Mononuclear cell (primary cell): ENCODE measurements at regions not wholly inside any gene's neighbourhood (a gene's known extent, or its start where the extent isn't known, plus 50 kb on each side); places are given as distances from the start of the nearest gene placed in this dataset.
"Not testable (repeated sequence)": the region's sequence is repeated elsewhere in the genome, so short reads cannot be mapped to it uniquely, and the experiment has no call there.

Source experiments
- H3K27me3 ChIP-seq: 2 replicates; pipeline ENCODE4 v1.6.0; 2011; ENCODE audit warnings: low read length, control low read depth; ENCODE audit not compliant: insufficient read depth
- H3K4me1 ChIP-seq: 2 replicates; pipeline ENCODE4 v1.5.1; 2011; ENCODE audit warnings: mild to moderate bottlenecking, low read length, control low read depth; ENCODE audit not compliant: insufficient read depth
- H3K4me3 ChIP-seq: 2 replicates; pipeline ENCODE4 v1.5.1; 2011; ENCODE audit warnings: mild to moderate bottlenecking, low read length, moderate library complexity
- H3K9me3 ChIP-seq: 2 replicates; pipeline ENCODE4 v1.5.1; 2011; ENCODE audit warnings: low read depth, mild to moderate bottlenecking, control low read depth, low read length

GRCh38 chr1:14372526-14372925 is 226.0 kb upstream of the KAZN start:
- Histone ChIP-seq H3K27me3 (no peaks in the 10 kb centered on the region), H3K4me3 (no peak overlapping the region), H3K4me1 (no peaks in the 10 kb centered on the region), H3K9me3 (no peaks in the 10 kb centered on the region)

- H3K4me1 ChIP-seq, result no peaks in the 10 kb centered on the region
- no peak overlapping the region for H3K4me3 ChIP-seq
- H3K27me3 ChIP-seq, result no peaks in the 10 kb centered on the region
- H3K9me3 ChIP-seq, result no peaks in the 10 kb centered on the region
Observed at GRCh38 chr1:14373081-14373758, 225.3 kb upstream of the KAZN start.

DNA sequence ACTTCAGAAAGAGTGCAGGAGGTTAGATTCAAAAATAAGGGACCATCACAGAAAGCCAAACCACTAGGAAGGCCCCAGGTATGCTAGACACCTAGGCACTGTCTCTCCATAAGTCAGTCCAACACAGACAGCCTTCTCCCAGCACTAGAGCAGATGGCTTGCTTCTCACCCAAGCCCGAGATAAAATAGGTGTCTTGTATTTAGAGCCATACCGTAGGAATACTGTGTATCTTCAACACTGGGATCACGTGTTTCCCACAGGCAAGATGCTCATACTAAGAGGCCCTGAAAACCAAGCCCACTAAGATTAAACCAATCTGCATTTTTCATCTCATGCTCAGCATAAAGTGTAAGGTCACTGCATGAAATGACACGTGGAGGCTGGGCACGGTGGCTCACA is 223.3 kb upstream of the KAZN start:
- H3K9me3 ChIP-seq, result peaks cover 4% of the 10 kb centered on the region
- no peaks in the 10 kb centered on the region for H3K27me3 ChIP-seq

DNA sequence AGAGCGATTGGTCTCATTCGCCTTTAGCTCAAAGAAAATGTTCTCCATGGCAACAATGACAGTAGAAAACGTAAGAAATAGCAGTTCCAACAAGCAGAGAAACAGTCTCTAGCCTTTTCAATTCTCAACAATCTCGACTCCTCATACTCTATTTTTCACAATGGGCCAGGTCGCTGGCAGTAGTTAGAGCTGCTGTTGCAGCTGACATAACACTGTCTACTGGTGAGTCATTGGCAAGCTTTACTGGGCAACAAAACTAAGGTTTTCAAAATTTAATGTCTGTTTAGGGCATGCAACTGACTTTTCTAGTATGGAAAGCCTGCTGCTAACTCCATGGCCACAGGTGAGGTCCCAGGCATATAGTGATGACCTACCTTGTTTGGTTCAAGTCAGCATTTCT is 221.1 kb upstream of the KAZN start:
- no peaks in the 10 kb centered on the region for H3K4me1 ChIP-seq
- H3K9me3 ChIP-seq, result peaks cover 19% of the 10 kb centered on the region
- H3K27me3 ChIP-seq, result no peaks in the 10 kb centered on the region
- no peak overlapping the region for H3K4me3 ChIP-seq

More for the DNA sequence above, 223.3 kb upstream of the KAZN start:
- Histone ChIP-seq H3K4me3 (no peak overlapping the region), H3K4me1 (no peaks in the 10 kb centered on the region)

GRCh38 chr1:14380408-14380807 is 218.1 kb upstream of the KAZN start:
- Histone ChIP-seq H3K4me1 (no peaks in the 10 kb centered on the region), H3K9me3 (peaks cover 19% of the 10 kb centered on the region), H3K27me3 (no peaks in the 10 kb centered on the region), H3K4me3 (no peak overlapping the region)

GRCh38 chr1:14390816-14391215 is 207.7 kb upstream of the KAZN start:
- H3K9me3 ChIP-seq, result no peaks in the 10 kb centered on the region
- H3K4me1 ChIP-seq, result no peaks in the 10 kb centered on the region
- H3K27me3 ChIP-seq, result no peaks in the 10 kb centered on the region
- no peak overlapping the region for H3K4me3 ChIP-seq

- Histone ChIP-seq H3K9me3 (no peaks in the 10 kb centered on the region), H3K4me1 (no peaks in the 10 kb centered on the region), H3K27me3 (no peaks in the 10 kb centered on the region), H3K4me3 (no peak overlapping the region)
Observed at GRCh38 chr1:14392161-14392858, 206.2 kb upstream of the KAZN start.

DNA sequence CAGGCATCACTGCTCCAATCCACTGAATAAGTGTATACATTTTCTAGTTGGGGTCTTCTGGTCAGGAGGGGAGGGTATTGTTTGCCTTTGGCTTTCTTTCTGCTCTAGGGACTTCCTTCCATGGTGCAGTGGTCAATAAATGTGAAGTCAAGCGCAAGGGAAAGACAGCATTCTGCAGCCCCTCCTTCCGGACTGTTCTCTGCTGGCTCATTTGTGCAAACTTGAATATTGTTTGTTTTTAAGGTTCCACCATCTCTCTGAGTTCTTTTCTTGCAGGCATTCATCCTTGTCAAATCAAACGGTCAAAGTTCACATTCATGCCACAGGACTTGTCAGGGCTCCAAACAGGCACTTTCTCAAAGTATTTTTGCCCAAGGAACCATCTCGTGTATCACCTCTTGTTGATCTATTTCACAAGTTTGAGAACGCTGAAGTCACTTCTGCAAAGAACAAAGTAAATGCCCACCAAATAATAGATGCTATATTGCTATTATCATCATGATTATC is 205.6 kb upstream of the KAZN start:
- Histone ChIP-seq H3K4me1 (no peaks in the 10 kb centered on the region), H3K4me3 (no peak overlapping the region), H3K9me3 (no peaks in the 10 kb centered on the region), H3K27me3 (no peaks in the 10 kb centered on the region)

GRCh38 chr1:14396100-14396499 is 202.4 kb upstream of the KAZN start:
- no peaks in the 10 kb centered on the region for H3K9me3 ChIP-seq
- H3K27me3 ChIP-seq, result no peaks in the 10 kb centered on the region
- H3K4me3 ChIP-seq, result no peak overlapping the region
- no peaks in the 10 kb centered on the region for H3K4me1 ChIP-seq

DNA sequence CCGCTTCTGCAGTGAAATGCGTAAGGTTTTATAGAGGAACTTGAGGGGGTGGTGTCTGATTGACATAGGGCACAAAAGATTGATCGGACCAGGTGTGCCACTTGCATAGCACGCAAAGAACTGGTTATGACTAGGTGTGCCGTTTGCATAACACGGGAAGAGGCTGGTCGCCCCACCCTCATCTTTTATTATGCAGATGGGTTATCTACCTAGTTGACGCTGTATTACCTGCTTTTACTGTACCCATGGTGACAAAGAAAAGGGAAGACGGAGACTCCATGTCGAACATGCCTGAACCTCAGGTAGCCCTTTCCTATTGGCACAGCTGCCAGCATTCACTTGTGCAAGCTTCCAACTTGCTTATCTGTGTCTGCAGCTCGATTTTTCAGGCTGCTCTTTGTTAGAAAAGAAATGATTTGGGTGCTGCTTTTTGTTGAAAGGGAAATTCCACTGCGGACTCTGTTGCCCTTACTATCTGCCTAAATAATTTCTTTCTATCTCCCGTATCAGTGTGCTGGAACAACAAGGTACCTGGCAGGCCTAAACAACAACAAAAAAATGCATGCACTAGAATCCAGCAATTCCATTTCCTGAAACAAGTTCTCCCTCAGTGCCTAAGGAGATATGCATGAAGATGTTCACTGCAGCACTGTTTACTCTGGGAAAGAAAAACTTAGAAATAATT is 194.4 kb upstream of the KAZN start:
- Histone ChIP-seq H3K9me3 (no peaks in the 10 kb centered on the region), H3K4me1 (no peaks in the 10 kb centered on the region), H3K27me3 (no peaks in the 10 kb centered on the region), H3K4me3 (no peak overlapping the region)

DNA sequence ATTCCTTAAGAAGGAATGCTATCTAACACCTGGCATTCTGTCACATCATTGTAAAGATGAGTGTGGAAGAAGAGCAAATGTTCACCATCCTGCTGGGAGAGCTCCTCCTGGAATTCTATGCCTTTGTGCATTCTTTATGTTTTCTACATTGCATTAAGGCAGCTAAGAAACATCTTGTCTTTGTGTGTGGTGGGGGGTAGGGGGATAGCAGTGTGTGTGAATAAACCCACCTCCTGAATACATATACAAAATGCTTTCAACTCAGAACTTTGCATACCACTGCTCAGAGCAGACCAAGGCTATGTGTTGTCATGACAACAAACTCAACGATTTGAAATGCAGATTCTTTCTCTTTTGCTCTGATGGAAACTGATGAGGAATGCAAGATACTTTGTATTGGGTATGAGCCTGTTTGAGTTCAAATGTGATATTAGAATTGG is 193.6 kb upstream of the KAZN start:
- Histone ChIP-seq H3K4me1 (no peaks in the 10 kb centered on the region), H3K4me3 (no peak overlapping the region), H3K27me3 (no peaks in the 10 kb centered on the region), H3K9me3 (no peaks in the 10 kb centered on the region)

- H3K27me3 ChIP-seq, result no peaks in the 10 kb centered on the region
- no peaks in the 10 kb centered on the region for H3K9me3 ChIP-seq
- no peak overlapping the region for H3K4me3 ChIP-seq
- H3K4me1 ChIP-seq, result no peaks in the 10 kb centered on the region
Observed at GRCh38 chr1:14412235-14412634, 186.2 kb upstream of the KAZN start.

DNA sequence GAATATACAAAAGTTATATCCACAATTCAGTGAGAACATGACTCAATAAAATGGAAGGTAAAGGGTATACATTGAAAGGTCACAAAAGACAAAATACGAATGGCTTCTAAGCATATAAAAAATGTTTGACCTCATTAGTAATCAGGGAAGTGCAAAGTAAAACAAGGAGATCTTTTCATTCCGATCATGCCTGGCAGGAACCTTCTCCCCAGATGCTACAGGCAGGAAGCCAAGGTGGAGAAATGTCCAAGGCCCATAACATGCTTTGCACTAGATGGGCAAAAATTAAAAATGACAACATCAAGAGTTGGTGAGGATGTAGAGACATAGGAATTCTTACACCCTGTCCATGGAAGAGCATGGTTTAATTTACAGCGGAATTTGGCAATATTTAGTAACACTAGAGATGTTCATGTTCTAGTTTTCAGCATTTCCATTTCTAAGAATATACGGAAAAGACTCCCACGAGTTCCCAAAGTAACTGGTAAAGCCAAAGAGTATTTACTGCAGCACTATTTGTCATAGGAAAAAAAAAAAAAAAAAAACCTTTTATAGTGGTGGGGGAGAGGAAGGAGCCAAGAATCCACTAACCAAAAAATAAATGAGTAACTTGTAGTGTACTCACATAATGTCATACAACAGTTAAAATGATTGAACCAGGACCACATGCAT is 184.5 kb upstream of the KAZN start:
- Histone ChIP-seq H3K4me3 (no peak overlapping the region), H3K27me3 (no peaks in the 10 kb centered on the region), H3K4me1 (no peaks in the 10 kb centered on the region), H3K9me3 (no peaks in the 10 kb centered on the region)

DNA sequence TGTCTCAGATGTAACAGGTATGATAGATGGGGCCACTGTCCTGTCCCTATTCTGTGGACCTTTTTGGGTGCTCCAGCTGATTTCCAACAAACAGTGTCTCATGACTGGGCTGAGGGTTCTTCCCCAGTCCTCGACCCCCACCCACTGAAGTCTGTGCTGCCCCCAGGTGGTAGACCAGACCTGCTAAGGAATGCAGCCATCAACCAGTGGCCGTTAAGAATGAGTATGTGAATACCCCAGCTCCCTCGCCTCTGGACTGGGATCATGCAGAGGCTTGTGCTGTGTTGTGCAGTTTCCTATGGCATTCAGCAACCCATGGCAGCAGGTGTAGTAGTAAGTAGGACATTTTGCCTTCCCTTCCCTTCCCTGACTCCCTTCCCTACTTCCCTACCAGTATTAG is 183.1 kb upstream of the KAZN start:
- H3K27me3 ChIP-seq, result no peaks in the 10 kb centered on the region
- no peak overlapping the region for H3K4me3 ChIP-seq
- H3K4me1 ChIP-seq, result no peaks in the 10 kb centered on the region
- H3K9me3 ChIP-seq, result no peaks in the 10 kb centered on the region

GRCh38 chr1:14419778-14420218 is 178.7 kb upstream of the KAZN start:
- H3K9me3 ChIP-seq, H3K4me3 ChIP-seq, H3K27me3 ChIP-seq, H3K4me1 ChIP-seq: not testable (repeated sequence)
